ENCODE measurements at regions not wholly inside any gene's neighbourhood (a gene's known extent, or its start where the extent isn't known, plus 50 kb on each side); places are given as distances from the start of the nearest gene placed in this dataset.

DNA sequence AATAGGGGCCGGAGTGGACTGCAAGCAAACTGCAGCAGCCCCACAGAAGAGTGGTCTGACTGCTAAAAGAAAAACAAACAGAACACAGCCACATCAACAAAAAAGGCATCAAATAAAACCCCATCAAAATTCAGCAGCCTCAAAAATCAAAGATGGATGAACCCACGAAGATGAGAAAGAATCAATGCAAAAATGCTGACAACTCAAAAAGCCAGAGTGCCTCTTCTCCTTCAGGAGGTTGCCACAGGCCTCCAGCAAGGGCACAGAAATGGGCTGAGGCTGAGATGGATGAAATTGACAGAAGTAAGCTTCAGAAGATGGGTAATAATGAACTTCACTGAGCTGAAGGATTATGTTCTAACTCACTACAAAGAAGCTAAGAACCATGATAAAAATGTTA lies 388.6 kb downstream of the PABPC4L start:
- Histone ChIP-seq H3K4me2 (ENCODE audit: low read length) (no peak overlapping the region), H3K9me3 (ENCODE audit: low read length) (no peaks in the 10 kb centered on the region), H3K36me3 (ENCODE audit: insufficient read depth, low read length) (no peaks in the 10 kb centered on the region), H3F3A (ENCODE audit: insufficient read depth, low read length, poor library complexity, severe bottlenecking) (no peaks in the 10 kb centered on the region), H2AFZ (ENCODE audit: low read depth, low read length) (no peak overlapping the region), H3K9ac (ENCODE audit: low read length) (no peak overlapping the region), H3K27me3 (ENCODE audit: insufficient read depth, low read depth, low read length) (no peaks in the 10 kb centered on the region), H3K27ac (ENCODE audit: low read length) (no peak overlapping the region), H4K20me1 (ENCODE audit: insufficient read depth) (no peaks in the 10 kb centered on the region), H3K4me3 (ENCODE audit: low read length) (no peak overlapping the region), H3K9me2 (ENCODE audit: insufficient read depth, low read length) (no peaks in the 10 kb centered on the region), H3K79me2 (replicated peaks; ENCODE audit: insufficient read depth, low read length) (no peaks in the 10 kb centered on the region)
- no peak for TF ChIP-seq POLR2AphosphoS5 (IDR thresholded peaks at IDR 0.05)
- TF ChIP-seq MXI1 (conservative IDR thresholded peaks at IDR 0.05; ENCODE audit: poor library complexity, severe bottlenecking): no peak
- no peak for TF ChIP-seq EP300 (conservative IDR thresholded peaks at IDR 0.05; ENCODE audit: poor library complexity, severe bottlenecking)
- TF ChIP-seq RAD21 (conservative IDR thresholded peaks at IDR 0.05): no peak
- no peak for TF ChIP-seq SMC3 (conservative IDR thresholded peaks at IDR 0.05; ENCODE audit: poor library complexity)

DNA sequence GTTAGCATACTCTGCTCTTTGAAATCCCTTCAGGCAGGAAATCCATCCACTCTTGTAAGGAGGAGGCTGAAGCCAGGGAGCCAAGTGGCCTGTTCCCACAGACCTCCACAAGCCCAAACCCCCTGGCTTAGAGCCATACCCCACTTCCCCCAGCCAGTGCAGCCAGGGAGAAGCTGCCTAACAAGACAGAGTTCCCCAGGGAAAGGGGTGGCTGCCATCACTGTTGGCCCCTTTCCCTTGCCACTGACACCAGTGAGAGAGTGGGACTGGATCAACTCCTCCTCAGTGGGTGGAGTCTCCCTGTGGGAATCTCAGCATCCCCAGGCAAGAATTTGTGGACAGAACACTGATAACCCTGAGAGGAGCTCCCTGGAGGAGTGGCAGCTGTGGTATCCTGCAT lies 389.4 kb downstream of the PABPC4L start:
- no peaks in the 10 kb centered on the region for H3K9me3 ChIP-seq (ENCODE audit: low read length)
- TF ChIP-seq TAF1 (IDR thresholded peaks at IDR 0.05; ENCODE audit: low read depth) (no peak), POLR2AphosphoS5 (IDR thresholded peaks at IDR 0.05) (no peak), EP300 (conservative IDR thresholded peaks at IDR 0.05; ENCODE audit: poor library complexity, severe bottlenecking) (no peak), MXI1 (conservative IDR thresholded peaks at IDR 0.05; ENCODE audit: poor library complexity, severe bottlenecking) (no peak), SMC3 (conservative IDR thresholded peaks at IDR 0.05; ENCODE audit: poor library complexity) (no peak), RAD21 (conservative IDR thresholded peaks at IDR 0.05) (no peak), EZH2 (IDR thresholded peaks at IDR 0.05; ENCODE audit: borderline replicate concordance, insufficient read depth, low read length, poor library complexity, severe bottlenecking) (no peak)
- TF ChIP-seq, protein P1, sequence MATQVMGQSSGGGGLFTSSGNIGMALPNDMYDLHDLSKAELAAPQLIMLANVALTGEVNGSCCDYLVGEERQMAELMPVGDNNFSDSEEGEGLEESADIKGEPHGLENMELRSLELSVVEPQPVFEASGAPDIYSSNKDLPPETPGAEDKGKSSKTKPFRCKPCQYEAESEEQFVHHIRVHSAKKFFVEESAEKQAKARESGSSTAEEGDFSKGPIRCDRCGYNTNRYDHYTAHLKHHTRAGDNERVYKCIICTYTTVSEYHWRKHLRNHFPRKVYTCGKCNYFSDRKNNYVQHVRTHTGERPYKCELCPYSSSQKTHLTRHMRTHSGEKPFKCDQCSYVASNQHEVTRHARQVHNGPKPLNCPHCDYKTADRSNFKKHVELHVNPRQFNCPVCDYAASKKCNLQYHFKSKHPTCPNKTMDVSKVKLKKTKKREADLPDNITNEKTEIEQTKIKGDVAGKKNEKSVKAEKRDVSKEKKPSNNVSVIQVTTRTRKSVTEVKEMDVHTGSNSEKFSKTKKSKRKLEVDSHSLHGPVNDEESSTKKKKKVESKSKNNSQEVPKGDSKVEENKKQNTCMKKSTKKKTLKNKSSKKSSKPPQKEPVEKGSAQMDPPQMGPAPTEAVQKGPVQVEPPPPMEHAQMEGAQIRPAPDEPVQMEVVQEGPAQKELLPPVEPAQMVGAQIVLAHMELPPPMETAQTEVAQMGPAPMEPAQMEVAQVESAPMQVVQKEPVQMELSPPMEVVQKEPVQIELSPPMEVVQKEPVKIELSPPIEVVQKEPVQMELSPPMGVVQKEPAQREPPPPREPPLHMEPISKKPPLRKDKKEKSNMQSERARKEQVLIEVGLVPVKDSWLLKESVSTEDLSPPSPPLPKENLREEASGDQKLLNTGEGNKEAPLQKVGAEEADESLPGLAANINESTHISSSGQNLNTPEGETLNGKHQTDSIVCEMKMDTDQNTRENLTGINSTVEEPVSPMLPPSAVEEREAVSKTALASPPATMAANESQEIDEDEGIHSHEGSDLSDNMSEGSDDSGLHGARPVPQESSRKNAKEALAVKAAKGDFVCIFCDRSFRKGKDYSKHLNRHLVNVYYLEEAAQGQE (IDR thresholded peaks at IDR 0.05; ENCODE audit: borderline replicate concordance): no peak
- TF ChIP-seq, protein P2, sequence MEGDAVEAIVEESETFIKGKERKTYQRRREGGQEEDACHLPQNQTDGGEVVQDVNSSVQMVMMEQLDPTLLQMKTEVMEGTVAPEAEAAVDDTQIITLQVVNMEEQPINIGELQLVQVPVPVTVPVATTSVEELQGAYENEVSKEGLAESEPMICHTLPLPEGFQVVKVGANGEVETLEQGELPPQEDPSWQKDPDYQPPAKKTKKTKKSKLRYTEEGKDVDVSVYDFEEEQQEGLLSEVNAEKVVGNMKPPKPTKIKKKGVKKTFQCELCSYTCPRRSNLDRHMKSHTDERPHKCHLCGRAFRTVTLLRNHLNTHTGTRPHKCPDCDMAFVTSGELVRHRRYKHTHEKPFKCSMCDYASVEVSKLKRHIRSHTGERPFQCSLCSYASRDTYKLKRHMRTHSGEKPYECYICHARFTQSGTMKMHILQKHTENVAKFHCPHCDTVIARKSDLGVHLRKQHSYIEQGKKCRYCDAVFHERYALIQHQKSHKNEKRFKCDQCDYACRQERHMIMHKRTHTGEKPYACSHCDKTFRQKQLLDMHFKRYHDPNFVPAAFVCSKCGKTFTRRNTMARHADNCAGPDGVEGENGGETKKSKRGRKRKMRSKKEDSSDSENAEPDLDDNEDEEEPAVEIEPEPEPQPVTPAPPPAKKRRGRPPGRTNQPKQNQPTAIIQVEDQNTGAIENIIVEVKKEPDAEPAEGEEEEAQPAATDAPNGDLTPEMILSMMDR (IDR thresholded peaks at IDR 0.05; ENCODE audit: poor library complexity, severe bottlenecking): no peak

More for the DNA sequence above, 389.4 kb downstream of the PABPC4L start:
- Histone ChIP-seq H2AFZ (ENCODE audit: low read depth, low read length) (no peak overlapping the region), H3F3A (ENCODE audit: insufficient read depth, low read length, poor library complexity, severe bottlenecking) (no peaks in the 10 kb centered on the region), H3K4me2 (ENCODE audit: low read length) (no peak overlapping the region), H3K36me3 (ENCODE audit: insufficient read depth, low read length) (no peaks in the 10 kb centered on the region), H3K9ac (ENCODE audit: low read length) (no peak overlapping the region), H3K27ac (ENCODE audit: low read length) (no peak overlapping the region), H4K20me1 (ENCODE audit: insufficient read depth) (no peaks in the 10 kb centered on the region), H3K9me2 (ENCODE audit: insufficient read depth, low read length) (no peaks in the 10 kb centered on the region), H3K27me3 (ENCODE audit: insufficient read depth, low read depth, low read length) (no peaks in the 10 kb centered on the region), H3K4me3 (ENCODE audit: low read length) (no peak overlapping the region), H3K79me2 (replicated peaks; ENCODE audit: insufficient read depth, low read length) (no peaks in the 10 kb centered on the region)

Measured in neural cell (in vitro differentiated cells).